ENCODE measurements at regions not wholly inside any gene's neighbourhood (a gene's known extent, or its start where the extent isn't known, plus 50 kb on each side); places are given as distances from the start of the nearest gene placed in this dataset.

GRCh38 chrX:2594491-2594890 lies 93.7 kb upstream of the DHRSX start:
- 63 to 65% methylated on average over 3 of the region's 3 CpGs for WGBS, 2 donors
- Histone ChIP-seq H3K27me3 (no peaks in the 10 kb centered on the region), H3K4me1 (no peaks in the 10 kb centered on the region), H3K4me3 (replicated peaks in 1 of 3) (no peak overlapping the region), H3K36me3 (no peaks in the 10 kb centered on the region), H3K27ac (no peak overlapping the region), H3K9me3 (no peaks in the 10 kb centered on the region)
- DNase-seq = peak in 1 of 2 donors; percentile 17
- no peak for TF ChIP-seq CTCF (IDR thresholded peaks at IDR 0.05)
- no peak for TF ChIP-seq POLR2A (IDR thresholded peaks at IDR 0.05)
- intact Hi-C loops (cut with DNase I) = loop anchor here (10.0 kb wide), 1 partner anchor 940 kb away; no protein-coding TSS in a partner anchor

- WGBS, 2 donors = 75 to 78% methylated on average over 3 of the region's 3 CpGs
- H3K27me3 ChIP-seq = no peaks in the 10 kb centered on the region
- DNase-seq = no peak
- H3K36me3 ChIP-seq = no peaks in the 10 kb centered on the region
- H3K9me3 ChIP-seq = no peaks in the 10 kb centered on the region
- no peak overlapping the region for H3K27ac ChIP-seq
- H3K4me1 ChIP-seq = no peaks in the 10 kb centered on the region
- no peak overlapping the region for H3K4me3 ChIP-seq (replicated peaks in 1 of 3)
- TF ChIP-seq CTCF (IDR thresholded peaks at IDR 0.05) = no peak
- intact Hi-C loops (cut with DNase I) = loop anchor here (10.0 kb wide), 1 partner anchor 937 kb away; no protein-coding TSS in a partner anchor
Observed at GRCh38 chrX:2592279-2592678, 91.5 kb upstream of the DHRSX start.

- Histone ChIP-seq H3K27me3 (no peaks in the 10 kb centered on the region), H3K27ac (no peak overlapping the region), H3K9me3 (no peaks in the 10 kb centered on the region), H3K4me3 (replicated peaks in 1 of 3) (no peak overlapping the region), H3K36me3 (no peaks in the 10 kb centered on the region), H3K4me1 (no peaks in the 10 kb centered on the region)
- 56 to 68% methylated on average over 9 of the region's 9 CpGs for WGBS, 2 donors
- intact Hi-C loops (cut with DNase I) = loop anchor here (10.0 kb wide), 1 partner anchor 935 kb away; no protein-coding TSS in a partner anchor
- TF ChIP-seq CTCF (IDR thresholded peaks at IDR 0.05) = no peak
- no peak for TF ChIP-seq POLR2A (IDR thresholded peaks at IDR 0.05)
- no peak for DNase-seq
Observed at GRCh38 chrX:2589186-2590020, 88.6 kb upstream of the DHRSX start.

GRCh38 chrX:2588049-2588448 lies 87.3 kb upstream of the DHRSX start:
- WGBS, 2 donors = 96% methylated on average over 4 of the region's 4 CpGs
- H3K27ac ChIP-seq = no peak overlapping the region
- H3K27me3 ChIP-seq = peaks cover 7% of the 10 kb centered on the region
- no peaks in the 10 kb centered on the region for H3K9me3 ChIP-seq
- no peaks in the 10 kb centered on the region for H3K36me3 ChIP-seq
- TF ChIP-seq POLR2A (IDR thresholded peaks at IDR 0.05) = no peak
- no peak for TF ChIP-seq CTCF (IDR thresholded peaks at IDR 0.05)
- H3K4me3 ChIP-seq (replicated peaks in 1 of 3) = no peak overlapping the region
- peaks cover 0 to 6% of the 10 kb centered on the region in 2 donors for H3K4me1 ChIP-seq
- intact Hi-C loops (cut with DNase I) = no loop called here
- DNase-seq = no peak

- no peak for DNase-seq
- Histone ChIP-seq H3K4me3 (replicated peaks in 1 of 3) (no peak overlapping the region), H3K27me3 (peaks cover 7% of the 10 kb centered on the region), H3K4me1 (peaks cover 0 to 6% of the 10 kb centered on the region in 2 donors), H3K36me3 (no peaks in the 10 kb centered on the region), H3K27ac (no peak overlapping the region), H3K9me3 (no peaks in the 10 kb centered on the region)
- intact Hi-C loops (cut with DNase I) = no loop called here
- TF ChIP-seq POLR2A (IDR thresholded peaks at IDR 0.05) (no peak), CTCF (IDR thresholded peaks at IDR 0.05) (no peak)
- 79 to 89% methylated on average over 4 of the region's 4 CpGs for WGBS, 2 donors
Observed at GRCh38 chrX:2587146-2587545, 86.4 kb upstream of the DHRSX start.
